Fibroblast of skin of right quadriceps (primary cell): ENCODE measurements at regions not wholly inside any gene's neighbourhood (a gene's known extent, or its start where the extent isn't known, plus 50 kb on each side); places are given as distances from the start of the nearest gene placed in this dataset.

Experiments
- DNase-seq: peaks from one replicate; pipeline ENCODE4 v3.0.0-alpha.2; 2013

GRCh38 chr3:5071061-5071460 lies 51.0 kb upstream of the ARL8B start:
- DNase-seq, result peak; percentile 71

DNA sequence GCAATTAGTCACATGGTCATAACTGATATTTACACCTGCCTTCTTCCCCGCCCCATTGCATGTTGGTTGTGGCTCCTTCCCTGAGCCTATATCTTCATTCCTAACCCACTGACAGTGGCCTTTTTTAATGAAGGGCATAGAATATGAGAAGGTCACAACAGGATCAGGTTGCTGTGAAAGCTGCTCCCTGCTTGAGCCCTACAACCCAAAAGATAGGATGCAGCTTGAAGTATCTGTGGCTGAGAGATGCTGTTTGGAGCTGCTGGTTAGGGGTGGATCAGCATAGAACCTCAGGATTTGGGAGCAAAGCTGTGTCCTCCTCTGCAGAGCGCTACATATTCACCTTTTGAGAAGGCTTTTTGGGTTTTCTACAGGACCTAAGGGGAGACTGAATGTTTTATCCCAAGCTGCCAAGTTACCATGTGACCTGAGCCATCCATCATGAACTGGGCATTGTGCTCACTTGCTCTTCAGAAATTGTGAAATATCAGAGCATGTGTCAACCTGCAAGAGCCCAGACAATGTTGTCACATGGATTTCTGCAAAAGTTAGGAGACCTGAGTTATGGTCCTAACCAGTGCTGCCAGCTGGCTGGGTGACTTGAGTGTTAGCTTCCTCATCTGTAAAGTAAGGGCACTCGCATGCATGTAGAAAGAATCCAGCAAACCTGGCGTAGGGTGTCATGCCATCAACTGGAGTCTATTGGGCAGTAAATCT lies 49.8 kb upstream of the ARL8B start:
- no peak for DNase-seq
